ENCODE measurements at regions not wholly inside any gene's neighbourhood (a gene's known extent, or its start where the extent isn't known, plus 50 kb on each side); places are given as distances from the start of the nearest gene placed in this dataset.

- Mint-ChIP-seq H3K36me3 (ENCODE audit: insufficient read depth, unreplicated experiment) (no peaks in the 10 kb centered on the region), H3K4me1 (ENCODE audit: low read depth, unreplicated experiment) (no peaks in the 10 kb centered on the region), H3K27me3 (ENCODE audit: unreplicated experiment) (no peaks in the 10 kb centered on the region), H3K4me3 (ENCODE audit: low read depth, unreplicated experiment) (no peak overlapping the region), H3K27ac (ENCODE audit: unreplicated experiment) (no peak overlapping the region), H3K9me3 (ENCODE audit: low read depth, unreplicated experiment) (no peaks in the 10 kb centered on the region)
- CTCF ChIA-PET, result no interaction called here
- no peak for TF ChIP-seq CTCF (IDR thresholded peaks at IDR 0.05; ENCODE audit: unreplicated experiment)
- no peak for DNase-seq
- intact Hi-C loops (cut with micrococcal nuclease; ENCODE audit: unreplicated experiment), result no loop called here
- BruUV-seq (replicated peaks), result no TSS peak
Observed at GRCh38 chr10:131577178-131577555, 265.6 kb upstream of the TCERG1L start.

DNA sequence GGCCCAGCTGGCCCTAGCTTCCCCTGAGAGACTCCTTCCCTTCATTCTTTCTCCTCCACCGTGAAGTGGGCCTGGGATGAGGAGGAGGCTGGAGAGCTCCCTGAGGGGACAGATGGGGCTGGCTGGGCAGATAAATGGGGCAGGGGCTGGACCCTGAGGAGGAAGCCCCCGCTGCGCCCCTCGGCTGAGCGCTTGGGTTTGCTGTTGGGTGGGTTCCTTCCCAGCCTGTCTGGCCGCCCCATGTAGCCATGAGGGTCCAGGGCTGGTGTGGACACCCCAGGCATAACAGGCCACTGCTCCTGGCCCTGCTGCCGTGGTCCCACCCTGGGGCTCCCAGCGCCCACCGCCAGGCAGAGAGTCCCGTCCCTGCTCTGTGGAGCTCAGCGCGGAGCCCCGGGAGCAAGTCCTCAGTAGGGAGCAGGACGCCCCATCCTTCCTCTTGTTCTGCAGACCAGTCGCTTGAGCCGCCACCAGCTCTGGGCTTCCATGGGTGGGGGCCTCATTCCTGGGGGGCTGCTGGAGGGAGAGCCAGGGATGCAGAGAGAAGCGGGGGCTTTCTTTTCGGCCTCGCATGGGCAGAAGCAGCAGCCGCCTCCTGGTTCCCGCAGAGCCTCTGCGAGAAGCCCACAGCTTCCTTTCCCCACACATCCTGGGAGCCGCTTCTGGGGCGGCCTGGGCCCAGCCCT is 266.4 kb upstream of the TCERG1L start:
- H3K4me3 Mint-ChIP-seq (ENCODE audit: low read depth, unreplicated experiment), result no peak overlapping the region
- no peaks in the 10 kb centered on the region for H3K36me3 Mint-ChIP-seq (ENCODE audit: insufficient read depth, unreplicated experiment)
- CTCF ChIA-PET, result no interaction called here
- TF ChIP-seq CTCF (IDR thresholded peaks at IDR 0.05; ENCODE audit: unreplicated experiment), result no peak
- DNase-seq, result no peak
- H3K9me3 Mint-ChIP-seq (ENCODE audit: low read depth, unreplicated experiment), result no peaks in the 10 kb centered on the region
- no peaks in the 10 kb centered on the region for H3K4me1 Mint-ChIP-seq (ENCODE audit: low read depth, unreplicated experiment)
- no peaks in the 10 kb centered on the region for H3K27me3 Mint-ChIP-seq (ENCODE audit: unreplicated experiment)
- no peak overlapping the region for H3K27ac Mint-ChIP-seq (ENCODE audit: unreplicated experiment)
- BruUV-seq (replicated peaks), result no TSS peak
- intact Hi-C loops (cut with micrococcal nuclease; ENCODE audit: unreplicated experiment), result no loop called here

- no peak for TF ChIP-seq CTCF (IDR thresholded peaks at IDR 0.05; ENCODE audit: unreplicated experiment)
- no peaks in the 10 kb centered on the region for H3K9me3 Mint-ChIP-seq (ENCODE audit: low read depth, unreplicated experiment)
- no peaks in the 10 kb centered on the region for H3K36me3 Mint-ChIP-seq (ENCODE audit: insufficient read depth, unreplicated experiment)
- H3K27me3 Mint-ChIP-seq (ENCODE audit: unreplicated experiment), result no peaks in the 10 kb centered on the region
- no peaks in the 10 kb centered on the region for H3K4me1 Mint-ChIP-seq (ENCODE audit: low read depth, unreplicated experiment)
- CTCF ChIA-PET, result no interaction called here
- no peak overlapping the region for H3K4me3 Mint-ChIP-seq (ENCODE audit: low read depth, unreplicated experiment)
- H3K27ac Mint-ChIP-seq (ENCODE audit: unreplicated experiment), result no peak overlapping the region
- no peak for DNase-seq
- intact Hi-C loops (cut with micrococcal nuclease; ENCODE audit: unreplicated experiment), result no loop called here
- BruUV-seq (replicated peaks), result no TSS peak
Observed at GRCh38 chr10:131578472-131578970, 267.0 kb upstream of the TCERG1L start.

GRCh38 chr10:131579251-131580071 is 267.9 kb upstream of the TCERG1L start:
- BruUV-seq (replicated peaks), result no TSS peak
- H3K27me3 Mint-ChIP-seq (ENCODE audit: unreplicated experiment), result no peaks in the 10 kb centered on the region
- H3K4me3 Mint-ChIP-seq (ENCODE audit: low read depth, unreplicated experiment), result no peak overlapping the region
- CTCF ChIA-PET, result no interaction called here
- no peak overlapping the region for H3K27ac Mint-ChIP-seq (ENCODE audit: unreplicated experiment)
- no peak for TF ChIP-seq CTCF (IDR thresholded peaks at IDR 0.05; ENCODE audit: unreplicated experiment)
- no peaks in the 10 kb centered on the region for H3K36me3 Mint-ChIP-seq (ENCODE audit: insufficient read depth, unreplicated experiment)
- H3K9me3 Mint-ChIP-seq (ENCODE audit: low read depth, unreplicated experiment), result no peaks in the 10 kb centered on the region
- intact Hi-C loops (cut with micrococcal nuclease; ENCODE audit: unreplicated experiment), result no loop called here
- H3K4me1 Mint-ChIP-seq (ENCODE audit: low read depth, unreplicated experiment), result no peaks in the 10 kb centered on the region
- DNase-seq, result no peak

All from Calu3 (cell line).